Activated T-cell treated with anti-CD3 and anti-CD28 coated beads for 4 hours (primary cell): ENCODE measurements at regions not wholly inside any gene's neighbourhood (a gene's known extent, or its start where the extent isn't known, plus 50 kb on each side); places are given as distances from the start of the nearest gene placed in this dataset.
"Not testable (repeated sequence)": the region's sequence is repeated elsewhere in the genome, so short reads cannot be mapped to it uniquely, and the experiment has no call there.

Experiments
- DNase-seq: peaks from one replicate; pipeline ENCODE4 v3.0.0-alpha.2; 2020

DNA sequence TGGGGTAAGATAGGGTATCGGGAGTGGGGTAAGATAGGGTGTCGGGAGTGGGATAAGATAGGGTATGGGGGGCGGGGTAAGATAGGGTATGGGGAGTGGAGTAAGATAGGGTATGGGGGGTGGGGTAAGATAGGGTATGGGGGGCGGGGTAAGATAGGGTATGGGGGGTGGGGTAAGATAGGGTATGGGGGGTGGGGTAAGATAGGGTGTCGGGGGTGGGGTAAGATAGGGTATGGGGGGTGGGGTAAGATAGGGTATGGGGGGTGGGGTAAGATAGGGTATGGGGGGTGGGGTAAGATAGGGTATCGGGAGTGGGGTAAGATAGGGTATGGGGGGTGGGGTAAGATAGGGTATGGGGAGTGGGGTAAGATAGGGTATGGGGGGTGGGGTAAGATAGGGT is 269.5 kb downstream of the TCERG1L start:
- DNase-seq, result not testable (repeated sequence)
